Progenitor cell of endocrine pancreas (in vitro differentiated cells): ENCODE measurements at regions not wholly inside any gene's neighbourhood (a gene's known extent, or its start where the extent isn't known, plus 50 kb on each side); places are given as distances from the start of the nearest gene placed in this dataset.

ENCODE experiments used
- DNase-seq: peaks from one replicate; pipeline ENCODE4 v3.0.0; 2021; ENCODE audit warnings: low spot score; ENCODE audit not compliant: unreplicated experiment
- H3K27ac Mint-ChIP-seq: 2 replicates; pipeline ENCODE4 v1.8.0; 2021; ENCODE audit warnings: mild to moderate bottlenecking, moderate library complexity, mixed read lengths
- H3K27me3 Mint-ChIP-seq: 2 replicates; pipeline ENCODE4 v1.8.0; 2021; ENCODE audit warnings: mixed read lengths
- H3K36me3 Mint-ChIP-seq: 2 replicates; pipeline ENCODE4 v1.8.0; 2022; ENCODE audit warnings: mixed read lengths; ENCODE audit not compliant: insufficient read depth
- H3K4me1 Mint-ChIP-seq: 2 replicates; pipeline ENCODE4 v1.8.0; 2021; ENCODE audit warnings: low read depth, mixed read lengths
- H3K4me3 Mint-ChIP-seq: 2 replicates; pipeline ENCODE4 v1.8.0; 2021; ENCODE audit warnings: low read depth, mild to moderate bottlenecking, moderate library complexity, mixed read lengths
- H3K9me3 Mint-ChIP-seq: 2 replicates; pipeline ENCODE4 v1.8.0; 2021; ENCODE audit warnings: low read depth, mixed read lengths
- TF ChIP-seq, protein P1 (sequence below): fragments of 200-600 bp; sonication (generic); IDR thresholded peaks from one replicate; pipeline ENCODE4 v1.5.0; 2021; ENCODE audit warnings: antibody characterized with exemption, mild to moderate bottlenecking; ENCODE audit not compliant: unreplicated experiment

DNA sequence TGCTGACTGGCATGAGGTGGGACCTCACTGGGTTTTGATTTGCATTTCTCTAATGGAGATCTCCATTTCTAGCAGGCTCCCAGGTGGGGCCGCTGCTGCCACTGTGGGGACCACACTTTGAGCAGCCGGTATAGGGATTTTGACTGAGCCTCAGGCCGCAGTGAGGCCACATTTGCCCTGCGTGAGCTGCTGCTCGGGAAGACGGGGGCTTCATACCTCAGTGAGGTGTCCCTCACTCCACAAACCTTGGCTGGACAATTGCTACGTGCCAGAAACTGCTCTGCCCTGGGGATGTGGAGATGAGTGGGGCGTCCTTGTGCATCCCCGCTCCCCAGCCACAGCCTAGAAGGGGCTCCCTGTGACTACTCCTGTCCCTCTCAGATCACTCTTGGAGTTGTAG lies 134.3 kb downstream of the ANKRD60 start:
- Mint-ChIP-seq H3K36me3 (no peaks in the 10 kb centered on the region), H3K27ac (no peak overlapping the region), H3K9me3 (no peaks in the 10 kb centered on the region), H3K4me1 (no peaks in the 10 kb centered on the region), H3K4me3 (no peak overlapping the region), H3K27me3 (peaks cover 31% of the 10 kb centered on the region)
- no peak for DNase-seq
- TF ChIP-seq, protein P1, sequence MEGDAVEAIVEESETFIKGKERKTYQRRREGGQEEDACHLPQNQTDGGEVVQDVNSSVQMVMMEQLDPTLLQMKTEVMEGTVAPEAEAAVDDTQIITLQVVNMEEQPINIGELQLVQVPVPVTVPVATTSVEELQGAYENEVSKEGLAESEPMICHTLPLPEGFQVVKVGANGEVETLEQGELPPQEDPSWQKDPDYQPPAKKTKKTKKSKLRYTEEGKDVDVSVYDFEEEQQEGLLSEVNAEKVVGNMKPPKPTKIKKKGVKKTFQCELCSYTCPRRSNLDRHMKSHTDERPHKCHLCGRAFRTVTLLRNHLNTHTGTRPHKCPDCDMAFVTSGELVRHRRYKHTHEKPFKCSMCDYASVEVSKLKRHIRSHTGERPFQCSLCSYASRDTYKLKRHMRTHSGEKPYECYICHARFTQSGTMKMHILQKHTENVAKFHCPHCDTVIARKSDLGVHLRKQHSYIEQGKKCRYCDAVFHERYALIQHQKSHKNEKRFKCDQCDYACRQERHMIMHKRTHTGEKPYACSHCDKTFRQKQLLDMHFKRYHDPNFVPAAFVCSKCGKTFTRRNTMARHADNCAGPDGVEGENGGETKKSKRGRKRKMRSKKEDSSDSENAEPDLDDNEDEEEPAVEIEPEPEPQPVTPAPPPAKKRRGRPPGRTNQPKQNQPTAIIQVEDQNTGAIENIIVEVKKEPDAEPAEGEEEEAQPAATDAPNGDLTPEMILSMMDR, result no peak

DNA sequence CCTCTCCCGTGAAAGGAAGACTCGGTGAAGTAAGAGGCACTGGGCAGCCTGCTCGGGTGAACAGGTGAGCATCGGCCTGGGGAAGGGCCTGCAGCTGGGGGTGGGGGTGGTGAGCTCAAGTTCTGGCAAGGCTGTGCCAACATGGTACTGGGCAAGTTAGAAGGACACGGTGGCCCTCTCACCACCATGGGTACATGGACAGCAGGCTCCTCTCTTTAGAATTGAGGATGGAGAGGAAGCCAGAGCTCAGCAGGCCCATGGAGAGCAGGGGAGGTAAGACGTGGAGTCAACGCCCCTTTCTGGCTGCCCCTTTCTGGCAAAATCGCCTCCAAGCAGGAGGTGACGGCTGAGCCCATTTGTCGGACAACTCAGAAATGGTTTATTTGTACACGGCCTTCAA lies 135.6 kb downstream of the ANKRD60 start:
- no peak for DNase-seq
- H3K4me1 Mint-ChIP-seq, result no peaks in the 10 kb centered on the region
- no peak overlapping the region for H3K27ac Mint-ChIP-seq
- no peak overlapping the region for H3K4me3 Mint-ChIP-seq
- H3K9me3 Mint-ChIP-seq, result no peaks in the 10 kb centered on the region
- peaks cover 26% of the 10 kb centered on the region for H3K27me3 Mint-ChIP-seq
- no peaks in the 10 kb centered on the region for H3K36me3 Mint-ChIP-seq
- TF ChIP-seq, protein P1, result no peak

DNA sequence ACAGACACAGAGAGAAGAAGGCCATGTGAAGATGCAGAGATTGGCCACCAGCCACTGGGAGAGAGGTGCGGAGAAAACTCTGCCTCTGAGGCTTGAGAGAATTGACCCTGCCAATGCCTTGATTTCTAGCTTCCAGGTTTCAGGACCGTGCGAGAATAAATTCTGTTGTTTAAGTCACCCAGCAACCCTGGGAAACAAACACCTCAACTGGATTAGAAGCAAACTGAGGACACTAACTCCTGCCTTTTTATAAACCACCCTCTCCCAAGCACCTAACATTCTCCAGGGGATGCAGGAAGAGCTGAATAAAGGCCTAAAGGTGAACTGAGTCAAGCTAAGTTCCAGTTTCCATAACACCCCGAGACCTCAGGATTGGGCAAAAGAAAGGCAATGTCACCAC lies 136.1 kb downstream of the ANKRD60 start:
- DNase-seq, result no peak
- H3K4me1 Mint-ChIP-seq, result no peaks in the 10 kb centered on the region
- no peaks in the 10 kb centered on the region for H3K9me3 Mint-ChIP-seq
- H3K36me3 Mint-ChIP-seq, result no peaks in the 10 kb centered on the region
- no peak overlapping the region for H3K27ac Mint-ChIP-seq
- no peak overlapping the region for H3K4me3 Mint-ChIP-seq
- peaks cover 21% of the 10 kb centered on the region for H3K27me3 Mint-ChIP-seq
- TF ChIP-seq, protein P1, result no peak

DNA sequence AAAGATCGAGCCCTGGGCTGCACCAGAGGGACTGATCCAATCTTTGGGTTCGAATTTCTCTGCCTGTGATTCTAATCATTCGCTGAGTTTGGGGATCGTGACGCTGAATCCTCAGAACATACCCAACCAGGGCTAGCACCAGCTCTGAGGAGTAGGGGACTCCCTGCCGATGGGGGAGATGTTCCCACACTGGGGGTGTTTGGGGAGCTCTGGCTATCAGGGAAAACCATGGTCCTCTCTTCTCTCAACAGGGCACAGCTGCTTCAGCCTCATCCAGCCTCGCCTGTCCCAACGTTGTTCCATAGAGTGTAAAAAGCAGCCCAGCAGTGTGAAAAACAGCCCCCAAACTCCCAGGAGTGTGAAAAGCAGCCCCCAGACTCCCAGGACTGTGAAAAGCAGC lies 136.6 kb downstream of the ANKRD60 start:
- Mint-ChIP-seq H3K4me3 (no peak overlapping the region), H3K27me3 (peaks cover 16% of the 10 kb centered on the region), H3K4me1 (no peaks in the 10 kb centered on the region), H3K36me3 (no peaks in the 10 kb centered on the region), H3K9me3 (no peaks in the 10 kb centered on the region), H3K27ac (no peak overlapping the region)
- TF ChIP-seq, protein P1, result no peak
- no peak for DNase-seq

DNA sequence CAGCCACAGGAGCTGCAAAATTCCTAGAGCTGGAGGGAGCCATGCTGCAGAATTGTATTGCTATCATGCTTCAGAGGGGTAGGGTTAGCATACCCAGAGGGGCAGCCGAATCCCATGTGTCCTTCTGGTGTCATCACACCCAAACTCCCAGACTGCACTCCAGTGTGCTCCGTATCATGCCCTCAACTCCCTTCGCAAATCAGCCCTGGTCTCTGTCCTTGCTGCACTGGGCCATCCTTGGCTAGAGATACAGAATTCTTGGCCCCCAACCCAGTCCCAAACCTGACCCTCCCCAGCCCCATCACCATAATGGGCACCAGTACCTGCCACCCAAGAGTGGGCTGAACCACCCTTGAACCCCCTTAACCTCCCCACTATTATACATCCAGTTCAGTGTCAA lies 138.3 kb downstream of the ANKRD60 start:
- TF ChIP-seq, protein P1, result no peak
- no peaks in the 10 kb centered on the region for H3K36me3 Mint-ChIP-seq
- H3K27ac Mint-ChIP-seq, result no peak overlapping the region
- H3K27me3 Mint-ChIP-seq, result peaks cover 15% of the 10 kb centered on the region
- no peaks in the 10 kb centered on the region for H3K4me1 Mint-ChIP-seq
- no peaks in the 10 kb centered on the region for H3K9me3 Mint-ChIP-seq
- no peak overlapping the region for H3K4me3 Mint-ChIP-seq
- no peak for DNase-seq

DNA sequence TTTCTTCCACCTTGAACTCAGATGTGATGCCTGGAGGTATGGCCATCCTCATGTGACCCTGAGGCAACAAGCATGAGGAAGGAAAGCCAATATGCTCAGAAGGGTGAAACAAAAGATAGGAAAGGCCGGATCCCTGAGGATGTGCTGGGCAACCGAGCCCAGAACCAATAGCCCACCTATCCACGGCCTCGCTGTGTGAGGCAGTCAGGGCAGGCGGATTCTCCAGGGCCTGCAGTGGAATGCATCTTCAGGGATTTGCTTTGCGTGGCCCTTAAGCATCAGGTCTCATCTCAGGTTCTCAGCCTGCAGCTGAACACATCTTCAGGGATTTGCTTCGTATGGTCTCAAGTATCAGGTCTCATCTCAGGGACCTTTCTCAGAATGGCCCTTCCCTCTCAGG lies 139.8 kb downstream of the ANKRD60 start:
- no peaks in the 10 kb centered on the region for H3K36me3 Mint-ChIP-seq
- TF ChIP-seq, protein P1, result no peak
- no peak for DNase-seq
- peaks cover 1% of the 10 kb centered on the region for H3K4me1 Mint-ChIP-seq
- no peaks in the 10 kb centered on the region for H3K9me3 Mint-ChIP-seq
- no peak overlapping the region for H3K27ac Mint-ChIP-seq
- H3K27me3 Mint-ChIP-seq, result peaks cover 15% of the 10 kb centered on the region
- H3K4me3 Mint-ChIP-seq, result no peak overlapping the region
